HG02642 (cell line): ENCODE measurements at regions not wholly inside any gene's neighbourhood (a gene's known extent, or its start where the extent isn't known, plus 50 kb on each side); places are given as distances from the start of the nearest gene placed in this dataset.

Experiments used
- ATAC-seq: cut with Tn5 transposase; IDR thresholded peaks from one replicate; pipeline ENCODE4 v1.9.1; 2021; ENCODE audit warnings: mild to moderate bottlenecking; ENCODE audit not compliant: unreplicated experiment, poor library complexity

GRCh38 chr16:65945493-65945892 is 421.0 kb upstream of the CDH5 start:
- no peak for ATAC-seq

- no peak for ATAC-seq
Observed at GRCh38 chr16:65944361-65944760, 422.1 kb upstream of the CDH5 start.

GRCh38 chr16:65940711-65941110 is 425.8 kb upstream of the CDH5 start:
- ATAC-seq: no peak

DNA sequence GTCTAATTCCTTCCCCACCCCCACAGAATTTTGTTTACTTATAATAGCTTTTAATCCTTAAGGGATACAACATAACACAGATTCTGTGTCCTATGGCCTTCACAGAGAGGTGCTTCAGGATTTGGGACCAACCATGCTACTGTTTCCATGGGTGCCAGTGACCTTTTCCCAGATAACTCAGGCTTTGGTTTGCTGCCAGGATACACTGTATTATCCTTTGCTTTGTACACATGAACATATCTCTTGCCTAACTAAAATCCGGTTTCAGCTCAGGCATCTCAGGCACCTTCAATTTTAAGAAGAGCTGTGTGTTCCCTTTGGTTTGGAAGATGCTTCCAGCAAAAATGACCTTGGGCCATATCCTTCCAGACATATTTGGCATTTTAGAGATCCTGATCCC is 428.4 kb upstream of the CDH5 start:
- no peak for ATAC-seq

GRCh38 chr16:65937455-65937854 is 429.0 kb upstream of the CDH5 start:
- ATAC-seq: no peak

DNA sequence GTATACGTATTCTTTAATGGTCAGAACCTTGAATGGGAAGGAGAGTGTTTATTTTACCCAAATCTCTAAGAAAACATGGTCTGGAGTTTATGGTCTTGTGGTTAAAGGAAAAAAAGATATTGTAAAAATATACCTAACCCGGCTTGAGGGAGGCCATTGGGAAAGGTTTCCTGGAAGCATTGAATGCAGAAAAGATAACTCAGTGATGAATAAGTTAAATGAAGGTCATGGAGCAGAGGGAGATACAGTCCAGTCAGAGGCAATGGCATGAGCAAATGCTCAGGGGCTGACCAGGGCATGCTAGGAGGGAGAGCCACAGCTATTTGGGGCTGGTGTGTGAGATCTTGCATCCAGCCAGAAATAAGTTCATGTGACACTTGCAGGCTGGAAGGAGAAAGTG is 430.4 kb upstream of the CDH5 start:
- ATAC-seq: no peak

- no peak for ATAC-seq
Observed at GRCh38 chr16:65934443-65934842, 432.0 kb upstream of the CDH5 start.

GRCh38 chr16:65933703-65934102 is 432.8 kb upstream of the CDH5 start:
- ATAC-seq: no peak

DNA sequence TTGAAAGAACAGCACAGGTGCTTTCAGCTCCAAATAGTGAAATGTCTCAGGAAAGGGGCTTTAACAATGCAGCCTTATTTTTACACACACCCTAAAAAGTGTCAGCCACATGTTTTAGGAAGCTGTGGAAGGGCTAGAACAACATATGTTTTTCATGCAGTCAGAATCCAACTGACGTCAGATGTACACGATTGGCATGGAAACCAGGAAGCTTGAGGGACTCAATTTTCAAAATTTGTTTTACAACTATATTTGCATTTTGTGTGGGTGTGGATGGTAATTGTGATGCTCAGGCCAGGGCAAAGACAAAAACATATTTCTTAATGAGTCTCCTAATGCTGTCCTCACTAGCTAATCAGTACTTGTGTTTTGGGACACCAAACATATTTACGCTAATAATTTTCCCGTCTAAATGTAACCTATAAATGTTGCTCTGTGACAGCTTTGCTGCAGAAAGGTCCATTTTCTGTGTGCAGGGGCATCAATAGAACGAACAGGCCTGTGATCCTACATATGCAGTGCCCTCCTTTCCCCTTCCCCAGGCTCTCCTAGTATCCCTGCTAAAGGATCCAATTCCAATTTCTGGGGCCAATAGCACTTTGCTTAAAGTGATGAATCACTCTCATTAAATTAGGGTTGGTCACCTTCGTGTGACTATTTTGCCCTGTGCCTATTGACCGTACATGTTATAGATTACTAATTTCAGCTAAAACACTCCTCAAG is 434.0 kb upstream of the CDH5 start:
- no peak for ATAC-seq

DNA sequence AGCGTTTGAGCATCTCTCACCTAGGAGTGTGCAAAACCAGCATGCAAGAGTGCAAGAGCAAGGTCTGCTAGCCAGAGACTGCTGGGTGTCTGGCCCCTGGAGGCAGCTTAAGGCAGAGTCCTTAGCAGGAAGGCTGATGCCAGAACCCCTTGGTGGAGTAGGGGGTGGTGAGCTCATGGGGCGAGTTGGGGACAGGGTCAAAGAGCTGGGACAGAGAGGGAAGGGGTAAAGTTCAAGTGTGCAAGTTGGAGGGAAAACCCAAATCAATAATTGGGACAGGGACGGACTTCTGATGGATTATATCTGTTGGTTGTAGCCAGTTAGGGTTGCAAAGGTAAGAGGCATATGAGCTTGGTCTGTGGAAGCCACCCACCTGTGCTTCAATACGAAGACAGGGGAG is 443.6 kb upstream of the CDH5 start:
- ATAC-seq: no peak

DNA sequence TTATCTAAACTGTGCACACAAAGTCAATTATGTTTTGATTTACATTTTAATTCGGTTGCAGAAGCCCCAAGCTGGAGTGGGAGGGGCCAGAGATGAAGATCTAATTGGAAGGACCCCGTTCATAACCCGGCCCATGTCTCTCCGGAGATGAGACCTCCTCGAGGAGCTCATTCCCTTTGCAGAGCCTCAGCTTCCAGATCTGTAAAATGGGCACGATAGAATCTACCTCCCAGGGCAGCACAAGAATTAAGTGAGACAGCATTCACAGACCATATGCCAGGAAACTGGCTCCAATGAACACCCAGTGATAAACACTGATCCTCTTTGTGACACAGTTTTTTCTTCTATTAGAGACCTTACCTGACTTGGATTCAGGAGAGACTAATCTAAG is 446.5 kb upstream of the CDH5 start:
- ATAC-seq: no peak

DNA sequence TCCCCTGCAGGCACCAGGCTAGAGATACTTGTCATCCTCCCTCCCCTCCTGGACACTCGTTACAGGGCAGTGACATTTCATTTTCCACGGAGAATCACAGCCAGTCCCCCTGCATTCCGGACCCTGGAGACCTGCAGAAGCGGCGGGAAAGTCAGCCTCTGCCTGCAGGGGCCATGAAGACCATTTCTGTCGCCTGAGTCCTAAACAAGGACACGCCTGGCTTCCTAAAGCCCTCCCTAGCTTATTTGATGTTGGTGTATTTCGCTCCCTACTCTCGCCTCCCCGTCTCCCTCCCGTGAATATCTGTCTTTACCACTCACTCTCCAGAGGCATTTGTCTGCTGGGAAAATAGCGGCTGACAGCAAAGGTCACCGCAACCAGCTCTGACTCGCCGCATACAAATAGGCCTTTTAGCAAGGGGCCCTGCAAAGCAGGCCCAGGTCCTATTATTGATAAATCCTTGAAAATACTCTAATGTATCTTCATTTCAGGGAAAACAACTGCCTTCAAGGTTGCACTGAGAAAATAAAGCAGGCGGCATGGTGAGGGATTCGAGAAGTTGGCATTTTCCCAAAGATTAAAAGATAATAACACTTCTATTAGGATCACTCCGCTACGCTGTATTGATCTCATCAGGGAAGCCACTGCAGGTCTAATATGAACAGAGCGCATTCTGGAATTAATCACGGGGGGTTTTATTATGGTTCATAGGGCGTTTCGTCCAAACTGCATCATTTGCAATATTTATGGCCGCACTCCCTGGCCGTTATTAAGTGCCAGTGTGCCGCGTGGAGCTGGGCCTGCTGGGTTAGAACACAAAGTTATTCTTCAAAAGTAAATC is 447.1 kb upstream of the CDH5 start:
- ATAC-seq: no peak

DNA sequence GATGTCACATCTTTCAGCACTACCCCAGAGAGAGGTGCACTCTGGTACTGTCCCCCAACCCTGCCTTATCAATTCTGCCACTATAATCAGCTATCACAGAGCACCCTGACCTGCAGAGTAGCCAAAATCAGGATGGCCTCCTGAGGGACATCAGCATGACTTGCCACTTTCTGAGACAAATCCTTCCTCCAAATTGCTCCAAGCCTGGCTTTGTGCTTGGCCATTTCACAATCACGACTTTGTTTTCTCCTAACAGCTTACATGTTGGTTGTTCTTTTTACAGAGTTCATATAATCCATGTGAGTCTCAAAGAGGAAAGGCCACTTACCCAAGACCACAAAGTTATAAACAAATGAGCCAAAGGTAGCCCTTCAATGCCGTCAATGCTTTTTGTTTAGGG is 449.0 kb upstream of the CDH5 start:
- ATAC-seq: no peak

GRCh38 chr16:65916995-65917394 is 449.5 kb upstream of the CDH5 start:
- ATAC-seq: no peak

DNA sequence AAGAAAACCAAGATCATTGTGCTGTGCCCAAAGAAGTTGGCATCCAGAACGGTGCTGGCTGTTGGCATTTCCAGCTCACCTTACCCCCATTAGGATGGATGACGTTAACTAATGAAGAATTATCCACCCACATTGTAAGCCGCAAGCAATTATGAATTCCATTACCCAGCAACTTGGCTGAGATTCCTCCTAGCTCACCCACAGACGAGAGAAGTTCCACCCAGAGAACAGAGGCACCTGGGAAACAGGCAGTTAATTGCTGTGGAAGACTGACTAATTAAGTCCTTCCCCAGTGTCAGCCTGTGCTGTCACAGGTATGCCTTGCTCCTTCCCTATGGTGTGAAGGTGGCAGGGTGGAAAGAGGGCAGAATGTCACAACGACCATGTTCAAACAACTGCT is 456.2 kb upstream of the CDH5 start:
- no peak for ATAC-seq

DNA sequence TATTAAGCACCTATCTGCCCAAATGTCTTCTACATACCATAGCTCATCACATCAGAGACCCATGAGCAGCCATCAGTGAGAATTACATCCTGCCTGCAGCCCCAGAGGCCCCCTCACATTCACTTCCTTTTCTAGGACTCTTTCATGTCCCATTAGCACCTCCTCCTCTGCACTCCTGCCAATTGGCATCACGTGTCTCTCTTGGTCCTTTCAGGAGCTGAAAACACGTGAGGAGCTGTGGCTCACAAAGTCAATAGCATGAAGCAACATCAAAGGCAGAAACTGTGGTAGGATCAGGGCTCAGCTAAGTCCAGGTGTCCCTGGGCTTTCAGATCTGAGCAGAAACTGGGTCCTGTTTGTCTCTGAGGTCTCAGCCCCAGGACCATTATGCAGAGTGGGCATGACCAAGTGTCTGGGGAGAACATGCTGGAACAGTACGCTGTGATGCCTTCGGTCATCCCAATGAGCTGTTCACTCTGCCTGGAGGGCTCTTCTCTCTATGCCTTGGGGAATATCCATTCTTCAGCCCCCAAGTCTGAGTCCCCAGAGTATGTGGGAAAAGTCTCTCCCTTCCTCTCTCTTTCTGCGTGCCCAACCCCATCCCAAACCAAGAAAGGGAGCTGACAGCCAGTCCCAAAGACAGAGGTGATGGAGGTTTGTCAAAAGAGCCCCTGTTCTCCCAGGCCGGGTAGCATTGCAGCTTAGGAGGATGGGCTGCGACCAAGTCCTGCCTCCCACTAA is 457.0 kb upstream of the CDH5 start:
- ATAC-seq: no peak

- no peak for ATAC-seq
Observed at GRCh38 chr16:65908568-65908967, 457.9 kb upstream of the CDH5 start.

- no peak for ATAC-seq
Observed at GRCh38 chr16:65905331-65905730, 461.2 kb upstream of the CDH5 start.

DNA sequence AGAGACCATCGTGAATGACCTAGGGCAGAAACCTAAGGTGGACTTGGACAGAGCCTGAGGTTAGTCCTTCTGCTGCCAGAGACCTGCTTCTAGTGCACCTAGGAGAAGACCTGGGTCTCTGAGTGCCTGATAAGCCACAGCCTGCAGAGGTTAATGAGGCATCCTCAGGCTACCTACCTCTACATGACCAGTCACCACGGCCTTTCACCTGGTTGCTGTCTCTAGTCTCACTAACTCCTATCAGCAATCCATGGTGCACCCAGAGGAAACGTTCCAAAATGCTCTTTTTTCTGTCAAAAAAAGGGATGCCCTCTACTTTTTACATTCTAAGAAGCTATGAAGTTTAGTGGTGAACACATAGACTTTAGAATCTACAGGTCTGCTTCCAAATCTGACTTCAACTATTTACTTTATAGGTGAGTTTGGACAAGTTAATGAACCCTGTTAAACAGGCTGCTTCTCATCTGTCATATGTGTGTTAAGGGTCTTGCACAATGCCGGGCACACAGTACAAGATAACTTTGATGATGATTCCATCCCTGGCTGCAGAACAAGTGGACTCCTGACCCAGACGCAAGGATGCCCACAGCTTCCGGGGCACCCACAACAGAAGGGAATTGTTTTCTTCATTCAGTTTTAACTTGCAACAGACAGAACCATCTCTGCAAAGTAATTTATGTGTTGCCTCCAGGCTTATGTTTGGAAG is 469.9 kb upstream of the CDH5 start:
- ATAC-seq: no peak

- ATAC-seq: no peak
Observed at GRCh38 chr16:65895906-65896305, 470.6 kb upstream of the CDH5 start.

DNA sequence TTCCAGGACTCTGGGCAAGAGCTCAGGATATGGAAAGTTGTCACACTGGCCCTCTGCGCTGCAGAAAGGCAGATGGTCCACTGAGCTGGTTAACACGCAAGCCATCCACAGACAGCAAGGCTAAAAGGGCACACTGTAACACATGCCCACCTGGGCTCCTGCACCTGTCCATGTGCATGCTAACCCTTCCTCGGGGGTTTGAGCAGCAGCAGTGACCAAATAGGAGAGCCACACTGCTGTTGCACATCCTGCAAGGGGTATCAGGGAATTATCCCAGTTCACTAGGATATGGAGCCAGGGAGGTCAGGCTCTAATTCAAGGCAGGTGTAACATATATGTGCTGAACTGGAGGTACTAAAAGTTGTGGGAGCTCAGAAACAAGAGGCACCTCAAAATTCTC is 471.0 kb upstream of the CDH5 start:
- no peak for ATAC-seq
